SJCRH30 (cell line): ENCODE measurements at regions not wholly inside any gene's neighbourhood (a gene's known extent, or its start where the extent isn't known, plus 50 kb on each side); places are given as distances from the start of the nearest gene placed in this dataset.

Experiments used
- DNase-seq, 2 experiments: peaks; one replicate each; pipeline ENCODE4 v3.0.0-alpha.2; 2015 to 2020
- H3K27ac ChIP-seq: fragments of 250-450 bp; sonication (Bioruptor Pico); 2 replicates; pipeline ENCODE4 v1.5.1; 2020; ENCODE audit warnings: mild to moderate bottlenecking, moderate library complexity
- H3K27me3 ChIP-seq: fragments of 250-450 bp; sonication (Bioruptor Pico); 2 replicates; pipeline ENCODE4 v1.5.1; 2020; ENCODE audit warnings: mild to moderate bottlenecking, moderate library complexity
- H3K36me3 ChIP-seq: fragments of 250-450 bp; sonication (Bioruptor Pico); 2 replicates; pipeline ENCODE4 v1.5.1; 2020; ENCODE audit warnings: mild to moderate bottlenecking, moderate library complexity
- H3K4me1 ChIP-seq: fragments of 250-450 bp; sonication (Bioruptor Pico); 2 replicates; pipeline ENCODE4 v1.5.1; 2020; ENCODE audit warnings: mild to moderate bottlenecking, moderate library complexity
- H3K4me3 ChIP-seq: fragments of 250-450 bp; sonication (Bioruptor Pico); 2 replicates; pipeline ENCODE4 v1.5.1; 2020; ENCODE audit warnings: mild to moderate bottlenecking, moderate library complexity
- H3K9me3 ChIP-seq: fragments of 250-450 bp; sonication (Bioruptor Pico); replicated peaks from 2 replicates; pipeline ENCODE4 v1.5.1; 2020; ENCODE audit warnings: mild to moderate bottlenecking, moderate library complexity

DNA sequence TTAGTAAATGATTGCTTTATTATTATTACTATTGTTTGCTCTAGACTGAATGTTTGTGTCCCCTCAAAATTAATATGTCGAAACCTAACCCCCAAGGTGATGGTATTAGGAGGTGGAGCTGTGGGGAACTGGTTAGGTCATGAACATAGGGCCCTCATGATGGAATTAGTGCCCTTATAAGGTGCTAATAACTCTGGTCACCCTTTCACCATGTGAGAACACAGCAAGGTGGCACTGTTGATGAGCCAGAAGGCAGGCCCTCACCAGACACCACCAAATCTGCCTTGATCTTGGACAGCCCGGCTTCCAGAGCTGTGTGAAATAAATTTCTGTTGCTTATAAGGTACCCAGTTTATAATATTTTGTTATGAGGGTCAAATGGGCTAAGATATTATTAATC lies 95.8 kb downstream of the BDNF start:
- Histone ChIP-seq H3K27ac (no peak overlapping the region), H3K36me3 (no peaks in the 10 kb centered on the region), H3K4me1 (no peaks in the 10 kb centered on the region), H3K27me3 (no peaks in the 10 kb centered on the region; the same call in 1 of the 2 replicates), H3K4me3 (no peak overlapping the region), H3K9me3 (0 out of 2 replicates have a peak, but pooled peaks cover 2% of the 10 kb centered on the region)
- DNase-seq: no peak

DNA sequence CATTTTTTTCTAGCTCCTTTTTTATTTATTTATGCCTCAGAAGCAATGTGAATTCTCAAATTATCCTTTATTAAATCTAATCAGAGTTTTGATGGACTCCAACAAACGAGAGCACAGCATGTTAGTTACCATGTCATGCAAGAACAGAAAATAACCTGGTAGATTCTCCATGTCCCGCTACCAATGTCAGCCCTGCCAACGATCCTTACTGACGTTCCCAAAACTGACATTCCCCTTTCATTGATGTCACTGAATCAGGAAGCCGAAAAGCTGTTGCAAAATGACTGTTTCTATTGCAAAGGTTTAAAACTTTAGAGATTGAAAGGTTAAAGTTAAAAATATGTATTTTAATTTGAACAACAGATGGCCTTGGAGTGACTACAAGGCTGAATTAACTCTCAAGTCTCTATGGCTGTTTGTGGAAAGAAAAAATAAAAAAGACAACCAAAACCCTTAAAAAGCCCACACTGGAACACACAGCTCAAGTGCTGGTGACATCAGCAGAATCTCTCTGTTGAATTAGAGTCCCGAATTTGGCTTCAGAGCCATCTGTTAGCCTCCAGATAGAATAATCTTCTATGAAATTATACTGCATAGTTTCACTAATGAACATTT lies 96.8 kb downstream of the BDNF start:
- Histone ChIP-seq H3K27ac (no peak overlapping the region), H3K36me3 (no peaks in the 10 kb centered on the region), H3K4me1 (no peaks in the 10 kb centered on the region), H3K4me3 (no peak overlapping the region), H3K27me3 (no peaks in the 10 kb centered on the region; the same call in 1 of the 2 replicates), H3K9me3 (0 out of 2 replicates have a peak, but pooled peaks cover 2% of the 10 kb centered on the region)
- no peak for DNase-seq

DNA sequence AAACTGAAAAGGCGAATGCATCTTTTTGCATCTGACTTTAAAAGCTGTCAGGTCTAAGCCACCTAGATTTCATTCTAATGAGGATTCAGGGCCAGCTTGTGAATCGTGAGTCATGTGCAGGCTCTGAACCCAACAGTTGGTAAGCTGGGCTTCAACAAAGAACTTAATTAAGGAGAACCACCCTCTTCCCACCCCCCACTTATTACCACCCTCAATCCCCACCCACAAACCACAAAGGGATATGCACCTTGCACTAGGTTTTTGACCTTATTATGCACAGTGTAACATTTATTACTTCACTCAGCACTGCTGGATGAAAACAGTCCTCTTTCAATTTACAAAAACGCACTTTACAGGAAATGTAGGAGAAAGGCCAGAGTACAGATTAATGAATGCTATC lies 94.1 kb upstream of the LIN7C start:
- no peak overlapping the region for H3K4me3 ChIP-seq
- no peak for DNase-seq
- H3K9me3 ChIP-seq: 0 out of 2 replicates have a peak, but pooled peaks cover 2% of the 10 kb centered on the region
- H3K4me1 ChIP-seq: no peaks in the 10 kb centered on the region
- no peaks in the 10 kb centered on the region; the same call in 1 of the 2 replicates for H3K27me3 ChIP-seq
- no peaks in the 10 kb centered on the region for H3K36me3 ChIP-seq
- H3K27ac ChIP-seq: no peak overlapping the region

DNA sequence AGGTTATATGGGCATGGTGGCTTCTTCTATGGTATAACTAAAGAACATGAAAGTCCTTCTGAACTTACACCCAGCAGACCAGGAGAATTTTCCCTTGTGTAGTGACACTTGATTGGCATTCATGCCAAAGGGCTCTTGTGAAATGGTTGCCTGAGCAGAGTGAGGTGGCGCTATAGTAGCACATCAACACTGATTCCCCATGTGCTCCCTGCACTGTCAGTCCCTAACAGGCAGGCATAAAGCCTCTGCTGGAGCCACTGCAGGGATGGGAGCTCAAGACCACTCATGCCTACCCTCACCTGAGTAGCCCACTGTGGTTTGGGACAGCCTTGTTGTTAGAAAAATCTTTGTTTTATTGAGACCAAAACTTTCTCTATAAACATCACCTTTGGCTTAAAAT lies 92.6 kb upstream of the LIN7C start:
- no peak for DNase-seq
- Histone ChIP-seq H3K27me3 (no peaks in the 10 kb centered on the region; the same call in 1 of the 2 replicates), H3K9me3 (0 out of 2 replicates have a peak, but pooled peaks cover 2% of the 10 kb centered on the region), H3K4me1 (no peaks in the 10 kb centered on the region), H3K27ac (no peak overlapping the region), H3K36me3 (no peaks in the 10 kb centered on the region), H3K4me3 (no peak overlapping the region)

DNA sequence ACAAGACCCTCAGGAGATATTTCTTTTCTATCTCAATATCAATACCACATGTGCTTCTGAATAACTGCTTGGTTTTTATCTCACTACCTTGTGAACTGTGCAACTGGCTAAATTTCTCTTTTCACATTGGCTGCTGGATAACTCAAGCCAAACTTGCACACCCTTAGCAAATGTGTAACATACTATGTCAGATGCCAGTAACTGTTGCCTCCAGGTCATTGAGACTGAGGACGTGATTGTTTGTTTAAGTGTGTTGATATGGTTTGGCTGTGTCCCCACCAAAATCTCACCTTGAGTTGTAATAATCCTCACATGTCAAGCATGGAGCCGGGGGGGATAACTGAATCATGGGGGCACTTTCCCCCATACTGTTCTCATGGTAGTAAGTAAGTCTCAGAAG lies 90.2 kb upstream of the LIN7C start:
- H3K27ac ChIP-seq: no peak overlapping the region
- H3K9me3 ChIP-seq: no peaks in the 10 kb centered on the region
- DNase-seq: no peak
- H3K4me3 ChIP-seq: no peak overlapping the region
- no peaks in the 10 kb centered on the region for H3K27me3 ChIP-seq
- no peaks in the 10 kb centered on the region for H3K4me1 ChIP-seq
- H3K36me3 ChIP-seq: no peaks in the 10 kb centered on the region

DNA sequence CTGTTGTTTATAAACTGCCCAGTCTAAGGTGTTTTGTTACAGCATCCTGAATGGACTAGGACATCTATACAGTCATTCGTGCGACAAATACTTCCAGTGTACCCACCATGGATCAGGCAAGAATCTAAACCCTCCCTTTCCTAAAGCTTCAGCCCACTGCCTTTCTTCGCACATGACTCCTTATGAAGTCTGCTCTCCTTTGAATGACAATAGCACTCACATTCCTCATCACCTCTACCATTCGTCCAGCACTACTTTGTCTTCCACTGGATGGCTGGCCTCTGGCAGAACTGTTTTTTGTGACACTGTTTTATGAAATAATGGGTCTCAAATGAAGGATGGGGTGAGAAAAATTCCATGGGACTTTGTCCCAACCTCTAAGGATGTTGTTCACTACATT lies 89.8 kb upstream of the LIN7C start:
- no peaks in the 10 kb centered on the region for H3K27me3 ChIP-seq
- DNase-seq: no peak
- H3K4me1 ChIP-seq: no peaks in the 10 kb centered on the region
- no peak overlapping the region for H3K27ac ChIP-seq
- H3K4me3 ChIP-seq: no peak overlapping the region
- no peaks in the 10 kb centered on the region for H3K9me3 ChIP-seq
- no peaks in the 10 kb centered on the region for H3K36me3 ChIP-seq

DNA sequence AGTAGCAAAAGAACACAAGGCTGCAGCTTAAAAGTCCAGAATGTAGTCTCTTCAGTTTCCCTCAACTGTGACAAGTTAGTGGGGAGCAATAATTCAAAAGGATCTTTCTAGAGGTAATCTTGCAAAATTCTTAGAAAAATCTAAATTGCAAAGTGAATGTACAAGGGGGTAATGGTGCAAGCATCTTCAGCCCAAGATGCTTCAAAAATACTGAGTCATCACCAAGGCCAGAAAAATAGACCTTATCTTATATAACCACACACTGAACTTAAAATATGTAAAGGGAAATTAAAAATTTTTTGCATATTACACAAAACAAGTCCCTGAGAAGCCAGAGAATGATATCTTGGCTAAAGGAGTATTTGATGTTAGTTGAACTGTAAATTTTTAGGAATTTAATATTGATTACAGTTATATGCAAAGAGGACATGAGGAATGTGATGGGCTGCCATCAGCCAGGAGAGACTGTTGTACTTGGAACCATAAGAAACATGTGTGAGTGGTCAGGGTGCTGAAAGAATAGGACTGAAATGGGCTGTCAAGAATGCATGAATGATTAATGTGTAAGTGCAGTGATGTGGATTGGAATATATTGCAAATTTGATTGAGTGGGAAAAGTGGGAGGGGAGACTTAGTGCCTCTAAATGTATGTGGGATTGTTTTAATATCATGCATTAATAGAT lies 85.7 kb upstream of the LIN7C start:
- DNase-seq: no peak
- no peaks in the 10 kb centered on the region for H3K4me1 ChIP-seq
- H3K9me3 ChIP-seq: no peaks in the 10 kb centered on the region
- H3K36me3 ChIP-seq: no peaks in the 10 kb centered on the region
- H3K27ac ChIP-seq: no peak overlapping the region
- no peaks in the 10 kb centered on the region for H3K27me3 ChIP-seq
- H3K4me3 ChIP-seq: no peak overlapping the region

DNA sequence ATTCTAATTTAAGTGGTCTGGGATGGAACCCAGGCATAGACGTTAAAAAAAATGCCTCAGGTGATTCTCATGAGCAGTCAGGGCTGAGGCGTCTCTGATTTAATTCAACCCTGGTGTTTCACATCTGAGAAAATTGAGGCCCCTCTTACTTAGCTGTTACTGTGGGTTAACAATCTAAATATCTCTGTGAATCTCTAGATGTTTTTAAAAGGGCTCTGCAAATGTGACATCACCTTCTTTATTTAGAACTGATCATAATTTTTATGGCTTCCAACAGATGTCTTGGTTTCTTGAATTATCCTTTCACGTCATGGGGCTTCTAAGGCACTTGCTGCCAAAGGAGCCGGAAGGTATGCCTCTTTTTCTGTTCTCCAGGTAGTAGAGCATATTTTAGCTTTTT lies 76.1 kb upstream of the LIN7C start:
- Histone ChIP-seq H3K27me3 (no peaks in the 10 kb centered on the region), H3K36me3 (no peaks in the 10 kb centered on the region), H3K9me3 (peaks cover 6% of the 10 kb centered on the region; the same call in 1 of the 2 replicates), H3K4me1 (peaks cover 10% of the 10 kb centered on the region), H3K27ac (no peak overlapping the region), H3K4me3 (no peak overlapping the region)
- peak in 1 of 2 experiments; percentile 41 for DNase-seq

DNA sequence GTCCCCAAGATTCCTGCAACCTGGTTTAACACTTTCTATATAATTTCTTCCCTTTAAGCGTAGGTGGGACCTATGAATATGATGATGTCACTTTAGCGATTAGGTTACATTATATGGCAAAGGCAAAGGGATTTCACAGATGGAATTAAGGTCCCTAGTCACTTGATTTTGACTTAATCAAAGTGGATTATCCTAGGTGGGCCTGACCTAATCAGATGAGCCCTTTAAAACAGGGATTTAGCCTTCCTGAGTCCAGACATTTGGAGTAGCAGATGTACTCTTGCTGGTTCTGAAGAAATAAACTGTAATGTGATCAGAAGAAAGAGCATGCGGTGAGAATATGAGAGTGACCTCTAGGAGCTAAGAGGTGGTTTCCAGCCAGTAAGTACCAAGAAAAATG lies 67.8 kb upstream of the LIN7C start:
- no peak for DNase-seq
- no peaks in the 10 kb centered on the region for H3K36me3 ChIP-seq
- peaks cover 4% of the 10 kb centered on the region; the same call in 1 of the 2 replicates for H3K9me3 ChIP-seq
- no peaks in the 10 kb centered on the region; the same call in 1 of the 2 replicates for H3K27me3 ChIP-seq
- no peak overlapping the region for H3K4me3 ChIP-seq
- H3K27ac ChIP-seq: no peak overlapping the region
- peaks cover 15% of the 10 kb centered on the region for H3K4me1 ChIP-seq

DNA sequence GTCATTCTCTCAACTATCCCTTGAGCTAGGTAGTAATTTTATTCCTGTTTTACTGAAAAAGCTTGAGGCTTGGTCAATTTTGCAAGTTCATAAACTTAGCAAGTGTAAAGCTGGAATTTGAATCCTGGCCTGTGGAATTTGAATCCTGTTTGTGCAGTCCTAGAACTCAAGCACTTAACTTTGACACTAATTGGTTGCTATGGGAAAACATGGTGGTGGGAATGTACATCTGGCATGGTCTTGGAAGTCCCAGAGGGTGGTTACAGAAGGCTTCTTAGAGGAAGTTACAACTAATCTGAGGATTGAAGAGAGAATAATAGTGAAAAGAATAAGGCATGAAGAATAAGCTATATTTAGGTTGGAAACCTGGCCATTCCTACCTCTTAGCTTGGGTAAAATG lies 66.5 kb upstream of the LIN7C start:
- H3K27me3 ChIP-seq: no peaks in the 10 kb centered on the region; the same call in 1 of the 2 replicates
- H3K27ac ChIP-seq: no peak overlapping the region
- H3K9me3 ChIP-seq: peaks cover 4% of the 10 kb centered on the region; the same call in 1 of the 2 replicates
- no peak overlapping the region for H3K4me3 ChIP-seq
- peaks cover 15% of the 10 kb centered on the region for H3K4me1 ChIP-seq
- DNase-seq: no peak
- H3K36me3 ChIP-seq: no peaks in the 10 kb centered on the region

DNA sequence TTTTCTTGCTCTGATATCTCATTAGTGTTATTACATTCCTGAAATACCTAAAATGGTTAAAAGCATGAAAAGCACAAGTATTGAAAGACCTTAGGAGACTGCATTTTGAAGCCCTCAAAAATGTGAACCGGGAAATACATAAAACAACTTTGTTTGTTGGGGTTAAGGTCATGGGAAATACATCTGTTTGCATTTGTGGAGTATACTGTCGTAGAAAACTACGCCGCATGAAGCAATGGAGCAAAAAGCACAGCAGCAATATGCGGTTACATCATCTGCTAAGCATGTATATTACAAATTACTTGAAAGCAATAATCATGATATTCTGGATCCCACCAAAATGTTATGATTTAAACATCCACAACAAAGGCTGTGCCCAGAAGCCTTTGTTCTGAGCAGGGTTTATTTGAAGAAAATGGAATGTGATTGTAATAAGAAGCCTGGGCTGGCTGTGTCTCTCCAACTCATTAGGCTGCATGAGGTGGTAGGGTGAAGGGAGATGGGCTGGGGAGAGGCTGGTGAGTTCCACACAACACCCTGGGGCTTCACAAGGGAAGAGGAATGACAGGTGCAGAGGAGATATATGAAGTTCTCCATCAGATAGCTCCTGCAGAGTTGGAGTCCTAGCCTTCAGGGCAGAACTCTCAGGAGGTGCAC lies 64.7 kb upstream of the LIN7C start:
- no peaks in the 10 kb centered on the region for H3K9me3 ChIP-seq
- H3K4me1 ChIP-seq: peaks cover 15% of the 10 kb centered on the region
- H3K27ac ChIP-seq: peak overlapping the region; percentile 33
- no peaks in the 10 kb centered on the region for H3K36me3 ChIP-seq
- peak overlapping the region; percentile 10 for H3K4me3 ChIP-seq
- no peaks in the 10 kb centered on the region; the same call in 1 of the 2 replicates for H3K27me3 ChIP-seq
- peak; percentile 60 to 67 for DNase-seq

DNA sequence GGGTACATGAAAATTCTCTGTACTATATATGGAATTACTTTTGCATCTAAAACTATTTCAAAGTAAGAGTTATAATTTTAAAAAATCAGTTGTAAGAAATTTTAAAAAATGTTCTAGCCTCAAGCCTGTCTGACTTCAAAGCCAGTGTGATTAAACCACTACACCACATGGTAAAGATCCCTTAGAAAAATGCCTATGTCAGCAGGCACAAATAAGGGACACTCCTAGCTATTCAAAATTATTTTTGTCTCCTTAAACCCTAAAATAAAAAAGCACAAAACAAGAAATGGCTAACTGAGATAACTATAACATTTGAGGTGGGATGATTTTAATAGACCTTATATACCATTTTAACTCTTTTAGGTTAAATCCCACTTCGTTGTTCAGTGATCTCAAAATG lies 64.0 kb upstream of the LIN7C start:
- no peak overlapping the region for H3K4me3 ChIP-seq
- peaks cover 15% of the 10 kb centered on the region for H3K4me1 ChIP-seq
- no peaks in the 10 kb centered on the region; the same call in 1 of the 2 replicates for H3K27me3 ChIP-seq
- DNase-seq: no peak
- peak overlapping the region; percentile 33; the same call in 1 of the 2 replicates for H3K27ac ChIP-seq
- no peaks in the 10 kb centered on the region for H3K36me3 ChIP-seq
- no peaks in the 10 kb centered on the region for H3K9me3 ChIP-seq

DNA sequence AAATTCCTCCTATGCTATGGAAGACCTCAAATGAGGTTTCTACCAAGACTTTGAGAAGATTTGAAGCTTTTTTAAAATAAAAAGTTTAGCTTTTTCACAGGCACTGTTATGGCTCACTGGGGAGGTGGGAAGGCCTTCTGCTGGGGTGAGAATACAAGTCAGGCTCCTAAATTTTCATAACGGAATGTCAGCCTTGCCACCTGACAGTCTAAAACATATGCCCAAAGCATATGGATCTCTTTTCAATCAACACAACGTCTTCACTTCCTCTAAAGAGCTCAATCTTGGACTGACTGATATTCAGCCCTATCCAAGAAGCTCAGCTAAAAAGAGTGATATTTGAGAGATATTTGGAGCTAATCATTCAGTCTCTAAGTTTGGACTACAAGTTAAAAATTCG lies 57.1 kb upstream of the LIN7C start:
- Histone ChIP-seq H3K4me3 (no peak overlapping the region), H3K27ac (no peak overlapping the region), H3K27me3 (no peaks in the 10 kb centered on the region; the same call in 1 of the 2 replicates), H3K9me3 (no peaks in the 10 kb centered on the region), H3K4me1 (no peaks in the 10 kb centered on the region), H3K36me3 (no peaks in the 10 kb centered on the region)
- no peak for DNase-seq

DNA sequence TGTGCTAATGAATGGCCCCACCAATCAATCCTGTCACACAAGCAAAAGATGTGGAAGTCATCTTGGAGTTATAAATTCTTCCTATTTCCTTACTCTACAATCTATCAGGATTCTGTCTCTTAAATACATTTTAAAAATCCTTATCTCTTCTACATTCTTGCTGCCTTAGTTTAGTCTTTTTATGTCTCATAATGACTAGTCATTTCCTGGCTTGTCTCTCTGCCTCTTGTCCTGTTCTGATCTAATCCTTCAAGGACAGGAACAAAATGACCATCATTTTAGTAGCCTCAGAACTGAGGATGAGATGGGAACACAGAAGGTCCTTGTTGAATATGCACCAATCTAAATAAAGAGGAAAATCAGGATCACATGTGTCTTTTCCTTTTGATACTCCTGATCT lies 56.6 kb upstream of the LIN7C start:
- no peaks in the 10 kb centered on the region; the same call in 1 of the 2 replicates for H3K27me3 ChIP-seq
- no peak overlapping the region for H3K4me3 ChIP-seq
- no peak for DNase-seq
- no peaks in the 10 kb centered on the region for H3K9me3 ChIP-seq
- no peaks in the 10 kb centered on the region for H3K36me3 ChIP-seq
- no peak overlapping the region for H3K27ac ChIP-seq
- no peaks in the 10 kb centered on the region for H3K4me1 ChIP-seq

DNA sequence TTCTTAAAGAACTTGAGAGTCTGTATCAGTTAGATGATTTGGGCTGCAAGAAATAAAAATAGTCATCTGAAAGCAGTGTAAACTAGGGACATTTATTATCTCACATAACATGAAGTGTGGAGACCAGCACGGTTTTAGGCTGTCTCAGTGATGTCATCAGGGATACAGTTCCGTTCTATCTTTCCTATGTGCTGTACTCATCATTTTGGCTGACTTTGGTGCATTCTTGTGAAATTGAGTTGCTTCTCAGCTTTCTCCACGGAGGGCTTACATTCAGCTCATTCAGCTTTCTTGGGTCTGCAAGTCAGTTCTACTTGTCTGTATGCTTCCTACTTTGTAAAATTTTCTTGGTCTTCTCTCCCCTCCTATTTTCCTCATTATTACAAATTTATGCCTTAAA lies 51.8 kb upstream of the LIN7C start:
- Histone ChIP-seq H3K4me1 (peaks cover under 1% of the 10 kb centered on the region; the same call in 1 of the 2 replicates), H3K36me3 (no peaks in the 10 kb centered on the region), H3K4me3 (no peak overlapping the region), H3K27me3 (no peaks in the 10 kb centered on the region; the same call in 1 of the 2 replicates), H3K27ac (no peak overlapping the region), H3K9me3 (no peaks in the 10 kb centered on the region)
- no peak for DNase-seq
